Left lung (tissue), 4 donors: ENCODE measurements at regions not wholly inside any gene's neighbourhood (a gene's known extent, or its start where the extent isn't known, plus 50 kb on each side); places are given as distances from the start of the nearest gene placed in this dataset.

ENCODE experiments used
- ATAC-seq: fragments of 200-7000 bp; cut with Tn5 transposase; one replicate; pipeline ENCODE4 v1.9.1; 2020; ENCODE audit warnings: moderate library complexity
- DNase-seq, 4 donors: peaks; one replicate each; pipeline ENCODE4 v3.0.0-alpha.2; 2013 to 2020
- H3K27ac ChIP-seq, 2 donors: fragments of 200-600 bp; sonication (generic) in 1 of 2; one replicate each; pipeline versions ENCODE4 v1.5.0 to v1.8.0; 2020 to 2021
- H3K27me3 ChIP-seq, 2 donors: fragments of 200-600 bp; sonication (generic) in 1 of 2; one replicate each; pipeline versions ENCODE4 v1.5.0 to v1.8.0; 2020 to 2021
- H3K36me3 ChIP-seq, 2 donors: fragments of 200-600 bp; sonication (generic) in 1 of 2; one replicate each; pipeline versions ENCODE4 v1.5.0 to v1.8.0; 2020 to 2021
- H3K4me1 ChIP-seq, 2 donors: fragments of 200-600 bp; one replicate each; pipeline ENCODE4 v1.8.0; 2021
- H3K4me3 ChIP-seq, 2 donors: fragments of 200-600 bp; sonication (generic) in 1 of 2; one replicate each; pipeline versions ENCODE4 v1.5.0 to v1.8.0; 2020 to 2021; ENCODE audit warnings: mild to moderate bottlenecking in 1 of 2
- H3K9me3 ChIP-seq, 2 donors: fragments of 200-600 bp; sonication (generic) in 1 of 2; one replicate each; pipeline versions ENCODE4 v1.5.0 to v1.8.0; 2020 to 2021
- intact Hi-C, 2 donors: fragments of 100-400 bp; cut with DNase I; formaldehyde crosslinking; loops; one replicate each; pipeline versions ENCODE4 v1.11.2 to v1.14.2; 2022
- TF ChIP-seq, protein P1 (sequence below), 2 donors: fragments of 200-600 bp; sonication (generic) in 1 of 2; IDR thresholded peaks; one replicate each; pipeline versions ENCODE4 v1.5.0 to v1.8.0; 2021; ENCODE audit warnings: antibody characterized with exemption in 2 of 2
- donor health status: DM: no; HTN: yes; CAD: no.
- donor health status: DM: no; HTN: no; CAD: no.

DNA sequence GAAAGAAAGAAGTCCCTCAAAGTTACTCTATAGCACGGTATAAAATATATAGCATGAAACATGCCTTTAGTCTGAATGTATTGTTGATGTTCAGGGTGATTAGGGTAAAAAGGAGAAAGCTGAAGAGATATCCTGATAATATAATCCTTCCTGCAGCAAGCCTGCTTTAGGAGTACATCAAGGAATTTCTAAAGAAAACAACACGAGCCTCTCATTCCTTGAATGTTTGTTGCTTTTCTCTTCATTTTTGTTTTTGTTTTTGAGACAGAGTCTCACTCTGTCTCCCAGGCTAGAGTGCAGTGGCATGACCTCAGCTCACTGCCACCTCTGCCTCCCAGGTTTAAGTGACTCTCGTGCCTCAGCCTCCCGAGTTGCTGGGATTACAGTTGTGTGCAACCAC, 79.1 kb downstream of the CD164 start:
- ATAC-seq (no peak), DNase-seq (no peak)
- Histone ChIP-seq H3K9me3 (no peaks in the 10 kb centered on the region), H3K4me3 (no peak overlapping the region), H3K27me3 (no peaks in the 10 kb centered on the region), H3K4me1 (peaks cover 0 to 13% of the 10 kb centered on the region in 2 donors), H3K36me3 (no peaks in the 10 kb centered on the region), H3K27ac (no peak overlapping the region)
- intact Hi-C loops = no loop called here
- TF ChIP-seq, protein P1, sequence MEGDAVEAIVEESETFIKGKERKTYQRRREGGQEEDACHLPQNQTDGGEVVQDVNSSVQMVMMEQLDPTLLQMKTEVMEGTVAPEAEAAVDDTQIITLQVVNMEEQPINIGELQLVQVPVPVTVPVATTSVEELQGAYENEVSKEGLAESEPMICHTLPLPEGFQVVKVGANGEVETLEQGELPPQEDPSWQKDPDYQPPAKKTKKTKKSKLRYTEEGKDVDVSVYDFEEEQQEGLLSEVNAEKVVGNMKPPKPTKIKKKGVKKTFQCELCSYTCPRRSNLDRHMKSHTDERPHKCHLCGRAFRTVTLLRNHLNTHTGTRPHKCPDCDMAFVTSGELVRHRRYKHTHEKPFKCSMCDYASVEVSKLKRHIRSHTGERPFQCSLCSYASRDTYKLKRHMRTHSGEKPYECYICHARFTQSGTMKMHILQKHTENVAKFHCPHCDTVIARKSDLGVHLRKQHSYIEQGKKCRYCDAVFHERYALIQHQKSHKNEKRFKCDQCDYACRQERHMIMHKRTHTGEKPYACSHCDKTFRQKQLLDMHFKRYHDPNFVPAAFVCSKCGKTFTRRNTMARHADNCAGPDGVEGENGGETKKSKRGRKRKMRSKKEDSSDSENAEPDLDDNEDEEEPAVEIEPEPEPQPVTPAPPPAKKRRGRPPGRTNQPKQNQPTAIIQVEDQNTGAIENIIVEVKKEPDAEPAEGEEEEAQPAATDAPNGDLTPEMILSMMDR (IDR thresholded peaks at IDR 0.05) = no peak

DNA sequence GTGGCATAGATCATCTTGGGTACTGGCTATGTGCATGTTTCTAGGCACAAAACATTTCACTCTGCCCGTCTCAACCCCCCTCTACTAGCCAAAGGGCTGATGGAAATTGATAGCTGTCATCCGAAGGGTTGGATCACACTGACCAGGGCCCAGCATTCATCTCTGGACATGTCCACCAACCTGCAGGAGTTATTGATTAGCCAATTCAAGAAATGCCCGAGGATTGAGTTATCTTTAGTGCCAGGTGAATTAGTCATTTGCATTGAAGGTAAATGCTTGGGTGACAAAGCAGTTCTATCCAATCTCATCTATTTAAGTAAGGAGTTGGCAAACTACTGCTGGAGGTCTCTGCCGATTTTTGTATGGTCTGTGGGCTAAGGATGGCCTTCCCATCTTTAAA, 80.1 kb downstream of the CD164 start:
- no peak for ATAC-seq
- H3K27ac ChIP-seq = no peak overlapping the region
- H3K36me3 ChIP-seq = no peaks in the 10 kb centered on the region
- intact Hi-C loops = no loop called here
- TF ChIP-seq, protein P1 (IDR thresholded peaks at IDR 0.05) = no peak
- H3K4me3 ChIP-seq = no peak overlapping the region
- no peaks in the 10 kb centered on the region for H3K9me3 ChIP-seq
- no peaks in the 10 kb centered on the region for H3K27me3 ChIP-seq
- DNase-seq = no peak
- peaks cover 0 to 13% of the 10 kb centered on the region in 2 donors for H3K4me1 ChIP-seq

DNA sequence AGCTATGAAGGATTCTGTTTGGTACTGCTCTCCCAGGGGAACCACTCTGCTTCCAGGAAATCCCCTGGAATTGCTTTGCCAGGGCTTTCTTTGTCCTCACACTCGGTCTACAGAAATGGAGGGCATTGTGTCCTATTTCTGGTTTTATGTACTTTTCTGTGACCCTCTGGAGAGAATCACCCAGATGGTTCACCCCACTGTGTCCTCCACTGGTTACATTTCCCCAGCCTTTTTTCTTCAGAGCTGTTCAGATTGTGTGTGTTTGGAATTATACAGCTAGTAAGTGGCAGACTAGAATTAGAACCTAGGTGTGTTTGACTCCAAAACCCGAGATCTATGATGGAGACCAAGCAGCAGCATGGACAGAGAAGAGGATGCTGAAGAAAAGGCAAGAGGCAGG, 80.8 kb downstream of the CD164 start:
- Histone ChIP-seq H3K36me3 (no peaks in the 10 kb centered on the region), H3K4me1 (peaks cover 0 to 13% of the 10 kb centered on the region in 2 donors), H3K4me3 (no peak overlapping the region), H3K27me3 (no peaks in the 10 kb centered on the region), H3K9me3 (no peaks in the 10 kb centered on the region), H3K27ac (no peak overlapping the region)
- TF ChIP-seq, protein P1 (IDR thresholded peaks at IDR 0.05) = no peak
- intact Hi-C loops = no loop called here
- DNase-seq (no peak), ATAC-seq (no peak)

DNA sequence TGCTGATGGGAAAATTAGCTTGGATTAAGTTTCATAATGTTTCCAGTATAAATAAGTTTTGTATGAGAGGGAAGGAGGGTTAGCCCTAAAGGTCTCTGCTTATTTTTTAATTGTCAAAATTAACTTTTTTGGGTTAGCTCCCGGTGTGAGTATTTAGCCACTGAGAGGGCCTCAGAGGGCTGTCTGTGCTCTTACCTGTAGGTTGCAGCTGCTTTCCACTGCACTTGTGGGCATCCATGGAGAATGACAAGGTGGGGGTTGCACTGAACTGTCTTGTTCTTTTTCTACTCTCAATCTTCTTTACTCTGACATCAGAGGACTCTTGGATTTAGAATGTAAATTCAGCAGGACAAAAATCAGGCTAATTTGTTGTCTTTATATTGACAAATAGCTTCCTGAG, 81.4 kb downstream of the CD164 start:
- ATAC-seq (no peak), DNase-seq (no peak)
- peaks cover 0 to 13% of the 10 kb centered on the region in 2 donors for H3K4me1 ChIP-seq
- no peaks in the 10 kb centered on the region for H3K36me3 ChIP-seq
- intact Hi-C loops = no loop called here
- no peaks in the 10 kb centered on the region for H3K27me3 ChIP-seq
- H3K4me3 ChIP-seq = no peak overlapping the region
- no peaks in the 10 kb centered on the region for H3K9me3 ChIP-seq
- TF ChIP-seq, protein P1 (IDR thresholded peaks at IDR 0.05) = no peak
- no peak overlapping the region for H3K27ac ChIP-seq

DNA sequence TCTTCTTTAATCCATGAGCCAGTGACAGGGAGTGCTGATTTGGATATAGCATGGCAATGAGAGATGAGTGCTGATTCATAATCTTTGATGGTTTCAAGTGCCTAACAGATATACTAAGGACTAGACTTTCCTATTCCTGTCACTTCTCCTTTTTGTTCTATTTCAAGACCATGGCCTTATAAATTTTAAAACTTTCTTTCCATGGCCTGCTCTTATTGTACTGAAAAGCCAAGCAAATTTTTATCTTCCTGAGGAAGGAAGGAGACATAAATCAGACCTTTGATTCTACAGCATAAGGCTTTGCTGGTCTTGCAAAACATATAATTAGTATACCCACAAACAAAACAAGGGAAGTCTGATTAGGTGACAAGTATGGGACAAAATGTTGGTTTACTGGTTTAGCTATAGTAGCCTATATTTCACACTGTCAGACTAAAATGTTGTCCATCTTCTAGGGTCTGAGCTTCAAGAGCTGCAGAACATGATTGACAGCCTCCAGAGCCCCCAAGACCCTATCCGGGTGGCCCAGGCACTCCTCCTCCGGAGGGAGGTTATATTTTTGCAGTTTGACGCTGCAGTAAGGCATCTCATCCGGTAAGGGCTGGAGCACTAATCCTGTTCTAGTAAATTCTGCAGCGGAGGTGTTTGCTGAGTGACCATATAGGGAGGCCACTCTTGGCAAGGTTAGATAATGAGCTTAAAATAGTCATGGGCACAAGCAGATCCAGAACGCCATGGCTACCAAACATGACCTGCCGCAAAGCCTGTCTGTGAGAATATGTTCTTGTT, 82.3 kb downstream of the CD164 start:
- Histone ChIP-seq H3K4me1 (peaks cover 0 to 13% of the 10 kb centered on the region in 2 donors), H3K9me3 (no peaks in the 10 kb centered on the region), H3K27ac (no peak overlapping the region), H3K4me3 (no peak overlapping the region), H3K27me3 (no peaks in the 10 kb centered on the region), H3K36me3 (no peaks in the 10 kb centered on the region)
- TF ChIP-seq, protein P1 (IDR thresholded peaks at IDR 0.05) = no peak
- intact Hi-C loops = no loop called here
- peak; percentile 13 for ATAC-seq
- DNase-seq = no peak
